HFFc6 (cell line): ENCODE measurements at regions not wholly inside any gene's neighbourhood (a gene's known extent, or its start where the extent isn't known, plus 50 kb on each side); places are given as distances from the start of the nearest gene placed in this dataset.

ENCODE experiments used
- DNase-seq: peaks from one replicate; pipeline ENCODE4 v3.0.0-alpha.2; 2018
- H3K27ac Mint-ChIP-seq: 2 replicates; pipeline ENCODE4 v1.8.0; 2020; ENCODE audit warnings: mild to moderate bottlenecking, mixed read lengths
- H3K27me3 Mint-ChIP-seq: 2 replicates; pipeline ENCODE4 v1.8.0; 2021; ENCODE audit warnings: mild to moderate bottlenecking, moderate library complexity, mixed read lengths; ENCODE audit not compliant: insufficient read depth
- H3K36me3 Mint-ChIP-seq: 2 replicates; pipeline ENCODE4 v1.8.0; 2021; ENCODE audit warnings: low read depth, mixed read lengths
- H3K4me1 Mint-ChIP-seq: 2 replicates; pipeline ENCODE4 v1.8.0; 2020; ENCODE audit warnings: low read depth, mixed read lengths
- H3K4me3 Mint-ChIP-seq: 2 replicates; pipeline ENCODE4 v1.8.0; 2020; ENCODE audit warnings: mild to moderate bottlenecking, moderate library complexity, mixed read lengths
- H3K9me3 Mint-ChIP-seq: 2 replicates; pipeline ENCODE4 v1.8.0; 2020; ENCODE audit warnings: mild to moderate bottlenecking, mixed read lengths
- TF ChIP-seq, protein P1 (sequence below): fragments of 200-600 bp; sonication (generic); IDR thresholded peaks from 2 replicates; pipeline ENCODE4 v1.5.0; 2021; ENCODE audit warnings: antibody characterized with exemption, mild to moderate bottlenecking

- no peaks in the 10 kb centered on the region for H3K4me1 Mint-ChIP-seq
- TF ChIP-seq, protein P1, sequence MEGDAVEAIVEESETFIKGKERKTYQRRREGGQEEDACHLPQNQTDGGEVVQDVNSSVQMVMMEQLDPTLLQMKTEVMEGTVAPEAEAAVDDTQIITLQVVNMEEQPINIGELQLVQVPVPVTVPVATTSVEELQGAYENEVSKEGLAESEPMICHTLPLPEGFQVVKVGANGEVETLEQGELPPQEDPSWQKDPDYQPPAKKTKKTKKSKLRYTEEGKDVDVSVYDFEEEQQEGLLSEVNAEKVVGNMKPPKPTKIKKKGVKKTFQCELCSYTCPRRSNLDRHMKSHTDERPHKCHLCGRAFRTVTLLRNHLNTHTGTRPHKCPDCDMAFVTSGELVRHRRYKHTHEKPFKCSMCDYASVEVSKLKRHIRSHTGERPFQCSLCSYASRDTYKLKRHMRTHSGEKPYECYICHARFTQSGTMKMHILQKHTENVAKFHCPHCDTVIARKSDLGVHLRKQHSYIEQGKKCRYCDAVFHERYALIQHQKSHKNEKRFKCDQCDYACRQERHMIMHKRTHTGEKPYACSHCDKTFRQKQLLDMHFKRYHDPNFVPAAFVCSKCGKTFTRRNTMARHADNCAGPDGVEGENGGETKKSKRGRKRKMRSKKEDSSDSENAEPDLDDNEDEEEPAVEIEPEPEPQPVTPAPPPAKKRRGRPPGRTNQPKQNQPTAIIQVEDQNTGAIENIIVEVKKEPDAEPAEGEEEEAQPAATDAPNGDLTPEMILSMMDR: no peak
- no peak overlapping the region for H3K27ac Mint-ChIP-seq
- no peak for DNase-seq
- no peaks in the 10 kb centered on the region; the same call in 1 of the 2 replicates for H3K36me3 Mint-ChIP-seq
- H3K4me3 Mint-ChIP-seq: no peak overlapping the region
- no peaks in the 10 kb centered on the region for H3K27me3 Mint-ChIP-seq
- H3K9me3 Mint-ChIP-seq: peaks cover 38% of the 10 kb centered on the region
These were observed 155.7 kb downstream of the AMY1C start for GRCh38 chr1:103905363-103905762.

GRCh38 chr1:103911450-103911849, 161.8 kb downstream of the AMY1C start:
- H3K4me3 Mint-ChIP-seq: no peak overlapping the region
- no peak overlapping the region for H3K27ac Mint-ChIP-seq
- no peaks in the 10 kb centered on the region for H3K4me1 Mint-ChIP-seq
- peaks cover 27% of the 10 kb centered on the region for H3K9me3 Mint-ChIP-seq
- DNase-seq: no peak
- H3K27me3 Mint-ChIP-seq: no peaks in the 10 kb centered on the region
- no peaks in the 10 kb centered on the region; the same call in 1 of the 2 replicates for H3K36me3 Mint-ChIP-seq
- TF ChIP-seq, protein P1: no peak

- H3K4me3 Mint-ChIP-seq: no peak overlapping the region
- no peak overlapping the region for H3K27ac Mint-ChIP-seq
- DNase-seq: no peak
- no peaks in the 10 kb centered on the region for H3K4me1 Mint-ChIP-seq
- peaks cover 36% of the 10 kb centered on the region for H3K9me3 Mint-ChIP-seq
- H3K36me3 Mint-ChIP-seq: no peaks in the 10 kb centered on the region; the same call in 1 of the 2 replicates
- H3K27me3 Mint-ChIP-seq: no peaks in the 10 kb centered on the region
- TF ChIP-seq, protein P1: no peak
These were observed 168.1 kb downstream of the AMY1C start for GRCh38 chr1:103917795-103918194.

- H3K4me3 Mint-ChIP-seq: no peak overlapping the region
- H3K27ac Mint-ChIP-seq: no peak overlapping the region
- no peaks in the 10 kb centered on the region for H3K4me1 Mint-ChIP-seq
- TF ChIP-seq, protein P1: no peak
- H3K9me3 Mint-ChIP-seq: peaks cover 22% of the 10 kb centered on the region
- no peak for DNase-seq
- H3K36me3 Mint-ChIP-seq: no peaks in the 10 kb centered on the region
- H3K27me3 Mint-ChIP-seq: no peaks in the 10 kb centered on the region
These were observed 182.2 kb downstream of the AMY1C start for GRCh38 chr1:103931891-103932290.

DNA sequence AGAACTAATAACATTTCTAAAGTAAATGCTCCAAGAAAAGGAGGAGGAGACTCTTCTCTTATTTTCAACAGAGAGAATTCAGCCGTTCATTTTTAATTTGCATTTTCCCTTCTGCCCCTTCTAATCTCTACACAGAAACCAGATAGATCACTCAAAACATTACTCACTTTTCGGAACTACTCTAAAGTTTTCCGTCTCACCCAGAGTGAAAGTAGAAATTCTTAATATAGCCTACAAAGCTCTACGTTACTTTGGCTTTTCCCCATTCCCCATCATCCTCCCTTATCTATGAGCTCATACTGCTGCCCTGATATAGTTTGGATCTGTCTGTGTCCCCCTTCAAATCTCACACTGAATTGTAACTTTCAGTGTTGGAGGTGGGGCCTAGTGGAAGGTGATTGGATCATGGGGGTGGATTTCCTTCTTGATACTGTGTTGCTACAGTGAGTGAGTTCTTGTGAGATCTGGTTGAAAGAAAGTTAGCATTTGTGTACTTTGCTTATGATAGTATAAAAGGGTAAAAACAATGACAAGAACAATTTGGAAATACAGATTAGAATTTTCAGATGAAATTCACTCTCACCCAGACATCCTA, 188.2 kb downstream of the AMY1C start:
- TF ChIP-seq, protein P1: no peak
- H3K4me3 Mint-ChIP-seq: no peak overlapping the region
- no peaks in the 10 kb centered on the region for H3K4me1 Mint-ChIP-seq
- H3K27me3 Mint-ChIP-seq: no peaks in the 10 kb centered on the region; the same call in 1 of the 2 replicates
- H3K27ac Mint-ChIP-seq: no peak overlapping the region
- no peak for DNase-seq
- H3K36me3 Mint-ChIP-seq: no peaks in the 10 kb centered on the region
- peaks cover 6% of the 10 kb centered on the region for H3K9me3 Mint-ChIP-seq
